ENCODE measurements at regions not wholly inside any gene's neighbourhood (a gene's known extent, or its start where the extent isn't known, plus 50 kb on each side); places are given as distances from the start of the nearest gene placed in this dataset.

DNA sequence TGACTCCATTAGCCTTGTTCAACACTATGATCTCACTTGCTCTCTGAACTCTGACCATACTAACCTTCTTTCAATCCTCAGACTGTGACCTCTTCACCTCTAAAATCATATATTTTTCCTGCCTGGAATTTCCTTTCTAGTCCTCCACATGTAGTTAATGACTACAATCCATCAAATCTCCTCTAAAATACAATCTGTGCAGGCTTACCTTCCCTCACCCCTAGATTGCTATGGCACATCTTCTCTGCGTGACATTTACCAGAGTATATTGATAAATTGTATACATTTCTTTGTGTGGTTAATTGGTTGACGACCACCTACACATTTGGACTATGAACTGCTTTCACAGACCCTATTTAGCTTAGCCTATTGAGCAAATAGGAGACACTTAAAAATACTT, 1330.2 kb upstream of the TENM4 start:
- TF ChIP-seq, protein P1, sequence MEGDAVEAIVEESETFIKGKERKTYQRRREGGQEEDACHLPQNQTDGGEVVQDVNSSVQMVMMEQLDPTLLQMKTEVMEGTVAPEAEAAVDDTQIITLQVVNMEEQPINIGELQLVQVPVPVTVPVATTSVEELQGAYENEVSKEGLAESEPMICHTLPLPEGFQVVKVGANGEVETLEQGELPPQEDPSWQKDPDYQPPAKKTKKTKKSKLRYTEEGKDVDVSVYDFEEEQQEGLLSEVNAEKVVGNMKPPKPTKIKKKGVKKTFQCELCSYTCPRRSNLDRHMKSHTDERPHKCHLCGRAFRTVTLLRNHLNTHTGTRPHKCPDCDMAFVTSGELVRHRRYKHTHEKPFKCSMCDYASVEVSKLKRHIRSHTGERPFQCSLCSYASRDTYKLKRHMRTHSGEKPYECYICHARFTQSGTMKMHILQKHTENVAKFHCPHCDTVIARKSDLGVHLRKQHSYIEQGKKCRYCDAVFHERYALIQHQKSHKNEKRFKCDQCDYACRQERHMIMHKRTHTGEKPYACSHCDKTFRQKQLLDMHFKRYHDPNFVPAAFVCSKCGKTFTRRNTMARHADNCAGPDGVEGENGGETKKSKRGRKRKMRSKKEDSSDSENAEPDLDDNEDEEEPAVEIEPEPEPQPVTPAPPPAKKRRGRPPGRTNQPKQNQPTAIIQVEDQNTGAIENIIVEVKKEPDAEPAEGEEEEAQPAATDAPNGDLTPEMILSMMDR (IDR thresholded peaks at IDR 0.05; ENCODE audit: extremely low read depth, insufficient read depth, missing control alignments) = no peak
- in situ Hi-C loops (cut with MboI; ENCODE audit: low pct_unique_long_range_greater_than_20kb, low sequenced_read_pairs, unreplicated experiment) = no loop called here
- DNase-seq (ENCODE audit: low spot score) = no peak

DNA sequence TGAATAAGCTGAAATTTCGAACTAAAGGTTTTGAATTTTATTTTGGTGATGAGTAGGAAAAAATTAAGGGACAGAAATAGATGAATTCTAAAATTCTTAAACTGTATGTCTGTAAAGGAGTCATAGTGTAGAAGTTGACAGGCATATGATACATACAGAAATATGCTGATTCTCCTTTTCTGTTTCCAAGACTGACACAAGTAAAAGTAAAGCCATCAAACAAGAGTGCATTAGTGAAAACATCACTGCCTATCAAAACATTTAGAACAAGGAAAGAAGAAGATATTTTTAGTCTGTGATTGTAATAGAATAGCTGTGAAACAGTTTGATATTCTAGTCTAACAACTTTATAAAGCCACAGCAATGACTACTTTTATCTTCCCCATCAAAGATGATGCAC, 1318.0 kb upstream of the TENM4 start:
- no peak for DNase-seq (ENCODE audit: low spot score)
- TF ChIP-seq, protein P1 (IDR thresholded peaks at IDR 0.05; ENCODE audit: extremely low read depth, insufficient read depth, missing control alignments) = no peak
- in situ Hi-C loops (cut with MboI; ENCODE audit: low pct_unique_long_range_greater_than_20kb, low sequenced_read_pairs, unreplicated experiment) = no loop called here

DNA sequence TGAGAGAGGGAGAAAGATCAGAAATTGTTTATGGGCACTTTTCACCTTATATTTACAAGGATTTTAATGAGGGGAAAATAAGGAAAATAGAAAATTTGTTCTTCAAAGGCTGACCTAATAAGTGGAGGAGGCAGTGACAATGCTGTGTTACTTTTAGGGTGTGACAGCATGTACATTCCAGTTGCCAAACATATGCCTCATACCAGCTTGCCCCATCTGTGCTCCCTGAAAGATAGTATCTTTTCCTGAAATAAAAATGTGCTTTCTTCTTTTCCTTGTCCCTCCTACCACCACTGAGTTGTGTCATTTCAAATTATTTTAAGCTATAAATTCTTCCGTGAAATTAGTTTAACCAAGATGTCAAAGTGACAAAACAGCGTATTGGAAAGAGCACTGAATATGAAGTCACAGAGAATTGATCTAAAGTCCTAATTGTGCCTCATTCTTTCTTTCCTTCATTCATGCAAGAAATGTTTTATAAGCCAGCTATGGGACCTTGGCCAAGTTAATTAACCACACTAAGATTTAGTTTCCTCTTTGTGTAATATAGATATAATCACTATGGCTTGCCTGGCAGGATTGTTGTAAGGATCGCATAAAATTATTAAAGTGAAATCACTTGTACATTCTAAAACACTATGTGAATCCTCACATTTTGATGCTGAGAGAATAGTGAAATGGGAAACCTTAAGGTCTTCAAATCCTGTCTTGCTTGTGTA, 1307.5 kb upstream of the TENM4 start:
- TF ChIP-seq, protein P1 (IDR thresholded peaks at IDR 0.05; ENCODE audit: extremely low read depth, insufficient read depth, missing control alignments) = no peak
- DNase-seq (ENCODE audit: low spot score) = no peak
- in situ Hi-C loops (cut with MboI; ENCODE audit: low pct_unique_long_range_greater_than_20kb, low sequenced_read_pairs, unreplicated experiment) = no loop called here

DNA sequence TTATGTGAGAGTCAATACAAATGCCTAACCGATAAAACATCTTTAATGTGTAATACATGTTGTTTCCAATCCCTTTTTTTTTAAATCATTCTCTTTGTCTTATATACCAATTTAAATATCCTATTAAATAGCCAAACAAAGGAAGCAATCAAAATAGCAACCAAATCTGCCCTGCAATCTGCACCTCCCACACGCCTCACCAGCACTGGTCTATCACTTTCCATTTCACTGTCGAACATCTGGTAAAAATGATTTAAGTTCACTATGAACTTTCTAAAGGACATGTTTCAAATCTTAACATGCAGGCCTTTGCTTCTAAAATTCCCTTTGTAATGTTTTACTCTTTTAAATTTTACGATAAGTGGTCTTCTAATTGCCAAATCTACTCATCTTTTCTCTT, 1305.5 kb upstream of the TENM4 start:
- no peak for DNase-seq (ENCODE audit: low spot score)
- in situ Hi-C loops (cut with MboI; ENCODE audit: low pct_unique_long_range_greater_than_20kb, low sequenced_read_pairs, unreplicated experiment) = no loop called here
- TF ChIP-seq, protein P1 (IDR thresholded peaks at IDR 0.05; ENCODE audit: extremely low read depth, insufficient read depth, missing control alignments) = no peak

DNA sequence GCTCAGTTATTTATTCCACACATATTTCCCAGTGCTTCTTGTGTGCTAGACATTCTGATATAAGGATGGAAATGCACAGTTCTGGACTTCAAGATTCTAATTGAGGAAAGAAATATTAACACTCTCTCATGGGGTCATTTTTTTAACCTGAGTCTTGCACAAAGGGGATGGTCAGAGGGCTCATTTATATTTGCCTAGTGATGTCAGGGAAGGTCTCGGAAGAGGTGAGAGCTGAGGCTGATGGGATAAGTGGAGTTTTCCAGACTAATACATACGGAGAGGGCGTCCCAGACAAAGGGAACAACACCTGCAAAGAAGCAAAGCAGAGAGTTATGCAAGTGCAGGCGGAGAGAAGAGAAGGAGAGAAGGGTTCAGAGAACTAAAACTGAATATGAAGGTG, 1304.6 kb upstream of the TENM4 start:
- in situ Hi-C loops (cut with MboI; ENCODE audit: low pct_unique_long_range_greater_than_20kb, low sequenced_read_pairs, unreplicated experiment) = no loop called here
- DNase-seq (ENCODE audit: low spot score) = no peak
- TF ChIP-seq, protein P1 (IDR thresholded peaks at IDR 0.05; ENCODE audit: extremely low read depth, insufficient read depth, missing control alignments) = no peak

DNA sequence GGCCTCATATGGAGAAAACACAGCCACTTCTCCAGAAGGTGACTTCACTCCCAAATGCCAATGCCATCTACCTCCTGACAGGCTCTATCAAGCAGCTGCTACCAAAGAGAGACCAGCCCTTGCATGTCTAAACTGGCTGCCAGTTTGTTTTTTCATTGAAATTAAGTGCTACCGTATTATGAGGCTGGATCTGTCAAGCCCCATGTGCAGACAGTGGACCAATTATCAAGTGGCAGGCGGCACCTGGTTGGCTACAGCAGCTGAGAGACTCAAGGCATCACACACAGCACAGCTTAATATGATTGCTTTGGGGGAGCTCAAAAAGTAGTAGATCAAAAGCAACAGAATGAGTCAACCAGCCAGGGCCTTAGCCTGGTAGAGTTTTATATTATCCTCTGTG, 1293.0 kb upstream of the TENM4 start:
- no peak for DNase-seq (ENCODE audit: low spot score)

More for the DNA sequence above, 1293.0 kb upstream of the TENM4 start:
- in situ Hi-C loops (cut with MboI; ENCODE audit: low pct_unique_long_range_greater_than_20kb, low sequenced_read_pairs, unreplicated experiment) = no loop called here
- TF ChIP-seq, protein P1 (IDR thresholded peaks at IDR 0.05; ENCODE audit: extremely low read depth, insufficient read depth, missing control alignments) = no peak

All from GM13977 (cell line).